ENCODE measurements at regions not wholly inside any gene's neighbourhood (a gene's known extent, or its start where the extent isn't known, plus 50 kb on each side); places are given as distances from the start of the nearest gene placed in this dataset.

DNA sequence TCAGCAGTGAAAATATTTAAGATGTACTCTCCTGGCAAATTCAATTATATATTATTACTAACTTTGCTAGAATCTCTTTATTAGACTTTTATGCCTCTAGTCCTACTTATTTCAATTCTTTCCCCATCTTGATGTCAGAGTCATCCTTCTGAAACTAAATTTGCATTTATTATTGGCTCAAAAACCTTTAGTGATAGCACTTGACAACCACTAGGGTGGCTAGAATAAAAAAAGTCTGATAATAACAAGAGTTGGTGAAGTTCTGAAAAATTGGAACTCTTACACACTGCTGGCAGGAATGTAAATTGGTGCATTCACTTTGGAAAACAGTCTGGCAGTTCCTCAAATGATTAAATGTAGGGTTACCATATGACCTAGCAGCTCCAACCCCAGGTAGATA is 73.8 kb downstream of the LSMEM1 start:
- DNase-seq: no peak
- H3K9me3 ChIP-seq: no peaks in the 10 kb centered on the region
- H3K36me3 ChIP-seq: no peaks in the 10 kb centered on the region
- H3K27me3 ChIP-seq: no peaks in the 10 kb centered on the region
- H3K27ac ChIP-seq: no peak overlapping the region
- no peaks in the 10 kb centered on the region for H3K4me1 ChIP-seq
- intact Hi-C loops (cut with DNase I): loop anchor here (5.0 kb wide), 1 partner anchor 863 kb away; no protein-coding TSS in a partner anchor
- TF ChIP-seq, protein P1, sequence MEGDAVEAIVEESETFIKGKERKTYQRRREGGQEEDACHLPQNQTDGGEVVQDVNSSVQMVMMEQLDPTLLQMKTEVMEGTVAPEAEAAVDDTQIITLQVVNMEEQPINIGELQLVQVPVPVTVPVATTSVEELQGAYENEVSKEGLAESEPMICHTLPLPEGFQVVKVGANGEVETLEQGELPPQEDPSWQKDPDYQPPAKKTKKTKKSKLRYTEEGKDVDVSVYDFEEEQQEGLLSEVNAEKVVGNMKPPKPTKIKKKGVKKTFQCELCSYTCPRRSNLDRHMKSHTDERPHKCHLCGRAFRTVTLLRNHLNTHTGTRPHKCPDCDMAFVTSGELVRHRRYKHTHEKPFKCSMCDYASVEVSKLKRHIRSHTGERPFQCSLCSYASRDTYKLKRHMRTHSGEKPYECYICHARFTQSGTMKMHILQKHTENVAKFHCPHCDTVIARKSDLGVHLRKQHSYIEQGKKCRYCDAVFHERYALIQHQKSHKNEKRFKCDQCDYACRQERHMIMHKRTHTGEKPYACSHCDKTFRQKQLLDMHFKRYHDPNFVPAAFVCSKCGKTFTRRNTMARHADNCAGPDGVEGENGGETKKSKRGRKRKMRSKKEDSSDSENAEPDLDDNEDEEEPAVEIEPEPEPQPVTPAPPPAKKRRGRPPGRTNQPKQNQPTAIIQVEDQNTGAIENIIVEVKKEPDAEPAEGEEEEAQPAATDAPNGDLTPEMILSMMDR (IDR thresholded peaks at IDR 0.05): no peak
- TF ChIP-seq POLR2AphosphoS5 (IDR thresholded peaks at IDR 0.05): no peak
- TF ChIP-seq EP300 (IDR thresholded peaks at IDR 0.05): no peak
- TF ChIP-seq POLR2A (IDR thresholded peaks at IDR 0.05): no peak
- H3K4me3 ChIP-seq: no peak overlapping the region

DNA sequence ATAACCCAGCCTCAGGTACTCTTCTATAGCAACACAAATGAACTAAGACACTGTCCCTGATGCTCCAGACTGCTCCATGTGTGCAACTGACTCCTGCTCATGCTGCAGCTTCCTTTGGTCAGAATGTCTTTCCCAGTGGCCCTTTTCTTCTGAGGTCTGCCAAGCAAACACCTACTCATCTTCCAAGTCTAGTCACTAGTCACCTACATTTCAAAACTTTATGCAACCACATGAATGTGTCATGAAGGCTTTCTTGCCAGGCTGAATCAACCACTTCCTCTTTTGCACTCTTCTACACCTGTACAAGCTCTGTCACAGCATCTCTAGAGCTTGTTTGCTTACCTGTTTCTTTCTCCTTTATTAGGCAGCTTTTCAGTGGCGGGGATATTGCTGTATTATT is 75.8 kb downstream of the LSMEM1 start:
- TF ChIP-seq EP300 (IDR thresholded peaks at IDR 0.05): no peak
- TF ChIP-seq, protein P1 (IDR thresholded peaks at IDR 0.05): no peak
- TF ChIP-seq POLR2A (IDR thresholded peaks at IDR 0.05): no peak
- TF ChIP-seq POLR2AphosphoS5 (IDR thresholded peaks at IDR 0.05): no peak
- DNase-seq: no peak
- intact Hi-C loops (cut with DNase I): no loop called here
- no peak overlapping the region for H3K27ac ChIP-seq
- no peaks in the 10 kb centered on the region for H3K36me3 ChIP-seq
- H3K27me3 ChIP-seq: no peaks in the 10 kb centered on the region
- H3K4me1 ChIP-seq: no peaks in the 10 kb centered on the region
- no peaks in the 10 kb centered on the region for H3K9me3 ChIP-seq
- no peak overlapping the region for H3K4me3 ChIP-seq
- WGBS, 2 donors: 78 to 97% methylated on average over 1 of the region's 1 CpG

DNA sequence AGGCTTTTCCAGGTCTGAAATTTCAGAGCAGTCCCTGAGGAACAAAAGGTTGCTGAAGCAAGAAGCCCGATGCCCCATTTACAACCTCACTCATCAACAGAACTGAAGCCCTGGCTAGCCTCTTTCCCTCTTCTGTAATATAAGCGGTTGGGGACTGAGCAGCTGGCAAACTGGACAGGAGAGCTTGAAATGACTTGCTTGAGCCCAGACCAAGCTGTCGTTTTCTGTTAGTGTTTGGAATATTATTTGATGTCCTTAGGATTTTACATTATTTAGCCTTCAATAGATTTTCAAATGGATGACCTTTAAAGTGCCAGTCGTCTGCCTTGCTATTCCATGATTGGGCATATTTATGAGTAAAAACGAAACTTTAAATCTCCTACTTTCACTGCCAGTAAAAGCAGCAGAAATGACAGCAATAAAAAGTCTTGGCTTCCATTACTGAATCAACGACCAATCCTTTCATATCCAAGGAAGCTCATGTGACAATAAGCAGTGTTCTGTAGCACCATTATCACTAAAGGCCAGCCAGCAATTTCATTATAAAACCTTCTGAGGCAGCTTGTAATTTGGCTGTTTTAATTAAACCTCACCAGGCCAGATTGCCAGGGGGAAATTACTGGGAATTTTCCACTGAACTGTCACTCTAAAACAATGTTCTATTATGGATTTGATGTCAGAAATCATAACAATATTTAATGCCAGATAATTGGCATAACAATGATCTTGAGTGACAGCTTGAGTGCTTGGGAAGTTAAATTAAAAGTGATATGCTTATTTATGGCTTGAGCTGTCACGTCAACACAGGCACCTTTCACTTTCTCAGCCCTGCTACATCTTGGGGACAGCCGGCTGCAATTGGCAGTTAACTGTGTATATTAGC is 85.9 kb downstream of the LSMEM1 start:
- Histone ChIP-seq H3K27me3 (no peaks in the 10 kb centered on the region), H3K4me1 (peaks cover 0 to 15% (median 5%) of the 10 kb centered on the region in 4 donors), H3K27ac (peak overlapping the region in 2 of 4 donors; percentile 11 to 30), H3K4me3 (peak overlapping the region in 1 of 4 donors; percentile 2), H3K36me3 (no peaks in the 10 kb centered on the region), H3K9me3 (no peaks in the 10 kb centered on the region)
- intact Hi-C loops (cut with DNase I): no loop called here
- DNase-seq: no peak
- WGBS, 2 donors: 6 to 37% methylated on average over 8 of the region's 8 CpGs
- TF ChIP-seq POLR2A (IDR thresholded peaks at IDR 0.05): no peak
- TF ChIP-seq POLR2AphosphoS5 (IDR thresholded peaks at IDR 0.05): peak in 2 of 4 donors; percentile 35 to 71

DNA sequence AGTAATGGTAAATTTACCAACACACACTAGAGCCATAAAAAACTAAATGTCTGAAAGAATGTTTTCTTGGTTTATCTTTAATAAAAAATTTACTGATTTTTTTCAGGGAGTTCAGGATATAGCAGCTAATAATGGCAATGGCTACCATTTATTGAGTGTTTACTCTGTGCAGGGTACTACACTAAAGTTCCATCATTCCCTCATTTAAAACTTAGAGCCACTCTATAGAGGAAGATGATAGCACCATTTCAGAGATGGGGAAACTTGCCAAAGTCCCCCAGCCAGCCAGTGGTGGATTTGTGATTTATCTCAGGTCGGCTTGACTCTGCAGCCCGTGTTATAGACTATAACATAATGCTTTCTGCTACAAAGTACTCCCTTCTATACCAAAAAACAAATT is 86.6 kb downstream of the LSMEM1 start:
- H3K36me3 ChIP-seq: no peaks in the 10 kb centered on the region
- 35 to 67% methylated on average over 2 of the region's 2 CpGs for WGBS, 2 donors

More for the DNA sequence above, 86.6 kb downstream of the LSMEM1 start:
- peaks cover 0 to 15% (median 5%) of the 10 kb centered on the region in 4 donors for H3K4me1 ChIP-seq
- H3K4me3 ChIP-seq: no peak overlapping the region
- no peak overlapping the region for H3K27ac ChIP-seq
- intact Hi-C loops (cut with DNase I): no loop called here
- no peaks in the 10 kb centered on the region for H3K9me3 ChIP-seq
- H3K27me3 ChIP-seq: no peaks in the 10 kb centered on the region
- TF ChIP-seq EP300 (IDR thresholded peaks at IDR 0.05) (no peak), POLR2AphosphoS5 (IDR thresholded peaks at IDR 0.05) (no peak), POLR2A (IDR thresholded peaks at IDR 0.05) (no peak)
- TF ChIP-seq, protein P1 (IDR thresholded peaks at IDR 0.05): no peak
- no peak for DNase-seq
